GM23248 (cell line): ENCODE measurements at regions not wholly inside any gene's neighbourhood (a gene's known extent, or its start where the extent isn't known, plus 50 kb on each side); places are given as distances from the start of the nearest gene placed in this dataset.

ENCODE experiments used
- EZH2 ChIP-seq: fragments of 200-600 bp; sonication (generic); IDR thresholded peaks from 2 replicates; pipeline ENCODE4 v1.6.1; 2018; ENCODE audit warnings: antibody characterized with exemption, mild to moderate bottlenecking; ENCODE audit not compliant: insufficient read depth, poor library complexity, severe bottlenecking
- EZH2phosphoT487 ChIP-seq: fragments of 200-600 bp; sonication (generic); IDR thresholded peaks from 2 replicates; pipeline ENCODE4 v1.6.1; 2018; ENCODE audit warnings: antibody characterized with exemption, moderate library complexity, mild to moderate bottlenecking, low read depth; ENCODE audit not compliant: insufficient read depth

DNA sequence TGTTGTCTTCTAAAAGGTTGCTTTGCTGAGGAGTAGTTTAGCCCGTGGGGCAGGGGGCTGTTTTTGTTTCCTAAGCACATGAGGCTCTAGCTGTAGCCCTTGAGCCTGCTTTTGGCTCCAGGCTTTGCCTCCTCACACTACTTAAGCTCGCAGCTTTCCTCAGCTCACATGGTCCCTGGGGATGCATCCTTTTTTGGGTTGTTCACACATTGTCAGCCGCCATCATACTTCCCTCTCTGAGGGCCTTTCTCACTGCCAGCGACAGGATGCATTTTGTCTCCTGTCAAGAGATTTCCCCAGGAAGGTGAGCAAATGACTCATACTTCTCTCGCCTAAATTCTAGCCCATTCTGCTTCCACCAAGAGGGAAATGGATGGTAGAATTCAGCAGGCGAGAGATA lies 279.5 kb upstream of the PKDCC start:
- no peak for TF ChIP-seq EZH2
- no peak for TF ChIP-seq EZH2phosphoT487
